SK-N-SH (cell line): ENCODE measurements at regions not wholly inside any gene's neighbourhood (a gene's known extent, or its start where the extent isn't known, plus 50 kb on each side); places are given as distances from the start of the nearest gene placed in this dataset.

Experiments used
- CTCF ChIA-PET: fragments of 300-600, 350-600 bp; formaldehyde crosslinking; extraction: SDS; loops from one replicate; lab custom pipeline; 2021; lab: Yijun Ruan, JAX
- POLR2A ChIA-PET: fragments of 350-600 bp; sonication (Branson Sonifier 250); formaldehyde crosslinking; extraction: SDS; loops from one replicate; lab custom pipeline; 2020; ENCODE audit warnings: antibody characterized with exemption, inconsistent platforms; lab: Yijun Ruan, JAX
- DNase-seq: peaks from one replicate; pipeline ENCODE4 v3.0.0; 2012
- H2AFZ ChIP-seq: fragments of 200-600 bp; sonication (generic); 2 replicates; pipeline ENCODE4 v1.8.1; 2016; ENCODE audit warnings: antibody characterized with exemption, mild to moderate bottlenecking, low read depth
- H3F3A ChIP-seq: fragments of 200-600 bp; sonication (generic); replicated peaks from 2 replicates; pipeline ENCODE3; 2016; ENCODE audit warnings: antibody characterized with exemption, mild to moderate bottlenecking; ENCODE audit not compliant: insufficient read depth
- H3K27ac ChIP-seq, 2 experiments: fragments of 200-500 bp in 1 of 2; fragments of 200-600 bp in 1 of 2; sonication (Bioruptor generic) in 1 of 2; sonication (generic), shearing (Covaris generic) in 1 of 2; 2 replicates each; pipeline versions ENCODE4 v1.5.1 to v1.6.1; 2014 to 2016; ENCODE audit warnings: low read depth in 2 of 2, inconsistent platforms in 1 of 2, low read length in 1 of 2, mild to moderate bottlenecking in 1 of 2, mixed read lengths in 1 of 2
- H3K27me3 ChIP-seq: fragments of 200-600 bp; sonication (generic), shearing (Covaris generic); 2 replicates; pipeline ENCODE4 v1.6.1; 2016; ENCODE audit warnings: mixed run types; ENCODE audit not compliant: insufficient read depth
- H3K36me3 ChIP-seq, 2 experiments: fragments of 200-500 bp in 1 of 2; fragments of 200-600 bp in 1 of 2; sonication (Bioruptor generic) in 1 of 2; sonication (generic) in 1 of 2; replicated peaks in 1 of 2; 2 replicates each; pipeline versions ENCODE3 to v1.5.1; 2014 to 2016; ENCODE audit warnings: low read length in 1 of 2, mild to moderate bottlenecking in 1 of 2; ENCODE audit not compliant: insufficient read depth in 2 of 2, control insufficient read depth in 1 of 2
- H3K4me1 ChIP-seq, 2 experiments: fragments of 200-500 bp in 1 of 2; fragments of 200-600 bp in 1 of 2; sonication (Bioruptor generic) in 1 of 2; sonication (generic), shearing (Covaris generic) in 1 of 2; 2 replicates each; pipeline versions ENCODE4 v1.5.1 to v1.6.1; 2014 to 2016; ENCODE audit warnings: low read depth in 1 of 2, low read length in 1 of 2, mixed run types in 1 of 2; ENCODE audit not compliant: insufficient read depth in 2 of 2, control insufficient read depth in 1 of 2
- H3K4me2 ChIP-seq: fragments of 200-600 bp; sonication (generic), shearing (Covaris generic); 2 replicates; pipeline ENCODE4 v1.6.1; 2017; ENCODE audit warnings: mixed run types
- H3K4me3 ChIP-seq, 2 experiments: fragments of 200-500 bp in 1 of 2; fragments of 200-600 bp in 1 of 2; sonication (Bioruptor generic) in 1 of 2; sonication (generic), shearing (Covaris generic) in 1 of 2; 2 replicates each; pipeline versions ENCODE4 v1.5.1 to v1.8.1; 2014 to 2016; ENCODE audit warnings: low read depth in 2 of 2, inconsistent platforms in 1 of 2, low read length in 1 of 2, mild to moderate bottlenecking in 1 of 2, mixed read lengths in 1 of 2, moderate library complexity in 1 of 2
- H3K79me2 ChIP-seq: fragments of 200-600 bp; sonication (generic); 2 replicates; pipeline ENCODE4 v1.8.1; 2017; ENCODE audit warnings: mild to moderate bottlenecking; ENCODE audit not compliant: insufficient read depth
- H3K9ac ChIP-seq: fragments of 200-600 bp; sonication (generic); 2 replicates; pipeline ENCODE4 v1.6.1; 2017; ENCODE audit warnings: mixed run types
- H3K9me2 ChIP-seq: fragments of 200-600 bp; sonication (generic); 2 replicates; pipeline ENCODE4 v1.6.1; 2017; ENCODE audit warnings: mixed run types
- H3K9me3 ChIP-seq: fragments of 200-600 bp; sonication (generic); 2 replicates; pipeline ENCODE4 v1.6.1; 2017; ENCODE audit warnings: mixed run types, mild to moderate bottlenecking, moderate library complexity
- H4K20me1 ChIP-seq: fragments of 200-600 bp; sonication (generic); 2 replicates; pipeline ENCODE4 v1.6.1; 2017; ENCODE audit warnings: mild to moderate bottlenecking, mixed run types; ENCODE audit not compliant: insufficient read depth
- ELF1 ChIP-seq: IDR thresholded peaks from 2 replicates; pipeline ENCODE4 v1.4.0; 2012
- EP300 ChIP-seq, 2 experiments: IDR thresholded peaks; 2 replicates each; pipeline versions ENCODE4 v1.4.0 to v1.6.1; 2012; ENCODE audit warnings: borderline replicate concordance in 1 of 2, low read depth in 1 of 2, low read length in 1 of 2
- FOSL2 ChIP-seq: IDR thresholded peaks from 2 replicates; pipeline ENCODE4 v1.4.0; 2012; ENCODE audit warnings: low read depth, mild to moderate bottlenecking, moderate library complexity, borderline replicate concordance
- FOXJ3 ChIP-seq: sonication (generic); formaldehyde crosslinking; IDR thresholded peaks from 2 replicates; pipeline ENCODE4 v1.5.1; 2020; ENCODE audit warnings: mild to moderate bottlenecking, missing genetic modification reagents
- FOXM1 ChIP-seq: IDR thresholded peaks from 2 replicates; pipeline ENCODE4 v1.4.0; 2012; ENCODE audit warnings: low read depth, mild to moderate bottlenecking
- GABPA ChIP-seq: IDR thresholded peaks from 2 replicates; pipeline ENCODE4 v1.4.0; 2012; ENCODE audit warnings: low read depth, mild to moderate bottlenecking
- JUND ChIP-seq: IDR thresholded peaks from 2 replicates; pipeline ENCODE4 v1.4.0; 2012
- MEF2A ChIP-seq: IDR thresholded peaks from 2 replicates; pipeline ENCODE4 v1.4.0; 2012; ENCODE audit warnings: low read depth, borderline replicate concordance
- MXI1 ChIP-seq: IDR thresholded peaks from 2 replicates; pipeline ENCODE4 v1.6.1; 2012; ENCODE audit warnings: mild to moderate bottlenecking, low read depth, low read length, improper control_type of control experiment
- NFIC ChIP-seq: IDR thresholded peaks from 2 replicates; pipeline ENCODE4 v1.4.0; 2012; ENCODE audit warnings: borderline replicate concordance
- NRF1 ChIP-seq: IDR thresholded peaks from 2 replicates; pipeline ENCODE4 v1.6.1; 2012; ENCODE audit warnings: low read depth, mild to moderate bottlenecking, low read length
- POLR2AphosphoS5 ChIP-seq: IDR thresholded peaks from 2 replicates; pipeline ENCODE4 v1.6.1; 2012; ENCODE audit warnings: low read depth, low read length
- RXRA ChIP-seq: IDR thresholded peaks from 2 replicates; pipeline ENCODE4 v1.4.0; 2012; ENCODE audit warnings: low read depth, mild to moderate bottlenecking, borderline replicate concordance
- SIN3A ChIP-seq: IDR thresholded peaks from 2 replicates; pipeline ENCODE4 v1.6.1; 2012; ENCODE audit warnings: low read depth, mild to moderate bottlenecking, low read length, moderate library complexity, borderline replicate concordance
- SMC3 ChIP-seq: IDR thresholded peaks from 2 replicates; pipeline ENCODE4 v1.6.1; 2012; ENCODE audit warnings: low read depth, low read length, improper control_type of control experiment
- TAF1 ChIP-seq: IDR thresholded peaks from 2 replicates; pipeline ENCODE4 v1.6.1; 2012; ENCODE audit warnings: low read depth, mild to moderate bottlenecking, low read length, moderate library complexity, borderline replicate concordance
- TCF12 ChIP-seq: IDR thresholded peaks from 2 replicates; pipeline ENCODE4 v1.4.0; 2012
- TEAD4 ChIP-seq: IDR thresholded peaks from 2 replicates; pipeline ENCODE4 v1.4.0; 2012; ENCODE audit warnings: mild to moderate bottlenecking, borderline replicate concordance; ENCODE audit not compliant: insufficient read depth
- YY1 ChIP-seq: IDR thresholded peaks from 2 replicates; pipeline ENCODE4 v1.4.0; 2012; ENCODE audit warnings: low read depth, mild to moderate bottlenecking
- WGBS: methylation state at CpG from one replicate; pipeline ENCODE4 v1.1.6; 2017; ENCODE audit warnings: low lambda C conversion rate; 5-methylcytosine and 5-hydroxymethylcytosine counted together
- TF ChIP-seq, protein P1 (sequence below): IDR thresholded peaks from 2 replicates; pipeline ENCODE4; 2012
- TF ChIP-seq, protein P2 (sequence below): IDR thresholded peaks from 2 replicates; pipeline ENCODE4 v1.4.0; 2012; ENCODE audit warnings: low read depth, borderline replicate concordance
- TF ChIP-seq, protein P3 (sequence below): fragments of 150-350 bp; IDR thresholded peaks from 2 replicates; pipeline ENCODE4 v1.6.1; 2017; ENCODE audit warnings: antibody characterized with exemption, low read length, low read depth, borderline replicate concordance
- TF ChIP-seq, protein P4 (sequence below): fragments of 200-600 bp; sonication (generic); IDR thresholded peaks from 2 replicates; pipeline ENCODE4 v1.6.1; 2017; ENCODE audit warnings: antibody characterized with exemption, mild to moderate bottlenecking, moderate library complexity

- POLR2A ChIA-PET: no interaction called here
- Histone ChIP-seq H3K4me3 (no peak overlapping the region), H3K4me1 (no peaks in the 10 kb centered on the region), H3K27me3 (no peaks in the 10 kb centered on the region), H3K4me2 (no peak overlapping the region), H4K20me1 (no peaks in the 10 kb centered on the region), H3F3A (no peaks in the 10 kb centered on the region), H2AFZ (no peak overlapping the region), H3K9me3 (no peaks in the 10 kb centered on the region), H3K36me3 (no peaks in the 10 kb centered on the region), H3K9ac (no peak overlapping the region), H3K27ac (no peak overlapping the region), H3K79me2 (no peaks in the 10 kb centered on the region), H3K9me2 (no peaks in the 10 kb centered on the region)
- CTCF ChIA-PET: no interaction called here
- no peak for DNase-seq
- no peak for TF ChIP-seq TAF1
- no peak for TF ChIP-seq FOXJ3 (CRISPR knock-in tag)
- TF ChIP-seq ELF1: no peak
- TF ChIP-seq, protein P1, sequence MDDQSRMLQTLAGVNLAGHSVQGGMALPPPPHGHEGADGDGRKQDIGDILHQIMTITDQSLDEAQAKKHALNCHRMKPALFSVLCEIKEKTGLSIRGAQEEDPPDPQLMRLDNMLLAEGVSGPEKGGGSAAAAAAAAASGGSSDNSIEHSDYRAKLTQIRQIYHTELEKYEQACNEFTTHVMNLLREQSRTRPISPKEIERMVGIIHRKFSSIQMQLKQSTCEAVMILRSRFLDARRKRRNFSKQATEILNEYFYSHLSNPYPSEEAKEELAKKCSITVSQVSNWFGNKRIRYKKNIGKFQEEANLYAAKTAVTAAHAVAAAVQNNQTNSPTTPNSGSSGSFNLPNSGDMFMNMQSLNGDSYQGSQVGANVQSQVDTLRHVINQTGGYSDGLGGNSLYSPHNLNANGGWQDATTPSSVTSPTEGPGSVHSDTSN: no peak
- no peak for TF ChIP-seq TEAD4
- no peak for TF ChIP-seq MEF2A
- TF ChIP-seq FOXM1: no peak
- TF ChIP-seq JUND: no peak
- no peak for TF ChIP-seq YY1
- no peak for TF ChIP-seq MXI1
- TF ChIP-seq POLR2AphosphoS5: no peak
- no peak for TF ChIP-seq NRF1
- TF ChIP-seq, protein P2, sequence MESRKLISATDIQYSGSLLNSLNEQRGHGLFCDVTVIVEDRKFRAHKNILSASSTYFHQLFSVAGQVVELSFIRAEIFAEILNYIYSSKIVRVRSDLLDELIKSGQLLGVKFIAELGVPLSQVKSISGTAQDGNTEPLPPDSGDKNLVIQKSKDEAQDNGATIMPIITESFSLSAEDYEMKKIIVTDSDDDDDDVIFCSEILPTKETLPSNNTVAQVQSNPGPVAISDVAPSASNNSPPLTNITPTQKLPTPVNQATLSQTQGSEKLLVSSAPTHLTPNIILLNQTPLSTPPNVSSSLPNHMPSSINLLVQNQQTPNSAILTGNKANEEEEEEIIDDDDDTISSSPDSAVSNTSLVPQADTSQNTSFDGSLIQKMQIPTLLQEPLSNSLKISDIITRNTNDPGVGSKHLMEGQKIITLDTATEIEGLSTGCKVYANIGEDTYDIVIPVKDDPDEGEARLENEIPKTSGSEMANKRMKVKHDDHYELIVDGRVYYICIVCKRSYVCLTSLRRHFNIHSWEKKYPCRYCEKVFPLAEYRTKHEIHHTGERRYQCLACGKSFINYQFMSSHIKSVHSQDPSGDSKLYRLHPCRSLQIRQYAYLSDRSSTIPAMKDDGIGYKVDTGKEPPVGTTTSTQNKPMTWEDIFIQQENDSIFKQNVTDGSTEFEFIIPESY: no peak
- no peak for TF ChIP-seq SIN3A
- no peak for TF ChIP-seq GABPA
- TF ChIP-seq, protein P3, sequence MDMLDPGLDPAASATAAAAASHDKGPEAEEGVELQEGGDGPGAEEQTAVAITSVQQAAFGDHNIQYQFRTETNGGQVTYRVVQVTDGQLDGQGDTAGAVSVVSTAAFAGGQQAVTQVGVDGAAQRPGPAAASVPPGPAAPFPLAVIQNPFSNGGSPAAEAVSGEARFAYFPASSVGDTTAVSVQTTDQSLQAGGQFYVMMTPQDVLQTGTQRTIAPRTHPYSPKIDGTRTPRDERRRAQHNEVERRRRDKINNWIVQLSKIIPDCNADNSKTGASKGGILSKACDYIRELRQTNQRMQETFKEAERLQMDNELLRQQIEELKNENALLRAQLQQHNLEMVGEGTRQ: no peak
- no peak for TF ChIP-seq EP300 (IDR thresholded peaks at IDR 0.05; ENCODE audit: borderline replicate concordance in 1 of 2, low read depth in 1 of 2, low read length in 1 of 2)
- WGBS: 6% methylated on average over 3 of the region's 3 CpGs
Observed at GRCh38 chr20:41770427-41770826, 152.2 kb upstream of the CHD6 start.

- CTCF ChIA-PET: no interaction called here
- TF ChIP-seq TAF1 (no peak), SMC3 (no peak), TEAD4 (no peak), TCF12 (no peak), SIN3A (no peak), NFIC (no peak), YY1 (no peak), RXRA (no peak), ELF1 (no peak), FOSL2 (no peak), FOXM1 (no peak)
- TF ChIP-seq, protein P4, sequence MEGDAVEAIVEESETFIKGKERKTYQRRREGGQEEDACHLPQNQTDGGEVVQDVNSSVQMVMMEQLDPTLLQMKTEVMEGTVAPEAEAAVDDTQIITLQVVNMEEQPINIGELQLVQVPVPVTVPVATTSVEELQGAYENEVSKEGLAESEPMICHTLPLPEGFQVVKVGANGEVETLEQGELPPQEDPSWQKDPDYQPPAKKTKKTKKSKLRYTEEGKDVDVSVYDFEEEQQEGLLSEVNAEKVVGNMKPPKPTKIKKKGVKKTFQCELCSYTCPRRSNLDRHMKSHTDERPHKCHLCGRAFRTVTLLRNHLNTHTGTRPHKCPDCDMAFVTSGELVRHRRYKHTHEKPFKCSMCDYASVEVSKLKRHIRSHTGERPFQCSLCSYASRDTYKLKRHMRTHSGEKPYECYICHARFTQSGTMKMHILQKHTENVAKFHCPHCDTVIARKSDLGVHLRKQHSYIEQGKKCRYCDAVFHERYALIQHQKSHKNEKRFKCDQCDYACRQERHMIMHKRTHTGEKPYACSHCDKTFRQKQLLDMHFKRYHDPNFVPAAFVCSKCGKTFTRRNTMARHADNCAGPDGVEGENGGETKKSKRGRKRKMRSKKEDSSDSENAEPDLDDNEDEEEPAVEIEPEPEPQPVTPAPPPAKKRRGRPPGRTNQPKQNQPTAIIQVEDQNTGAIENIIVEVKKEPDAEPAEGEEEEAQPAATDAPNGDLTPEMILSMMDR: no peak
- TF ChIP-seq, all 33 proteins: peak for 0
- no peaks in the 10 kb centered on the region for H3K79me2 ChIP-seq
- no peaks in the 10 kb centered on the region for H3K4me1 ChIP-seq
- H3F3A ChIP-seq: no peaks in the 10 kb centered on the region
- H3K4me2 ChIP-seq: no peak overlapping the region
- no peaks in the 10 kb centered on the region for H4K20me1 ChIP-seq
- H2AFZ ChIP-seq: no peak overlapping the region
- no peak overlapping the region for H3K27ac ChIP-seq
- 35% methylated on average over 5 of the region's 5 CpGs for WGBS
- no peak overlapping the region for H3K4me3 ChIP-seq
- DNase-seq: no peak
- POLR2A ChIA-PET: no interaction called here
- no peaks in the 10 kb centered on the region for H3K27me3 ChIP-seq
- H3K9me3 ChIP-seq: no peaks in the 10 kb centered on the region
- no peaks in the 10 kb centered on the region for H3K36me3 ChIP-seq
- no peaks in the 10 kb centered on the region for H3K9me2 ChIP-seq
- H3K9ac ChIP-seq: no peak overlapping the region
Observed at GRCh38 chr20:41769592-41770018, 151.4 kb upstream of the CHD6 start.
